IMR-90 (cell line): ENCODE measurements at regions not wholly inside any gene's neighbourhood (a gene's known extent, or its start where the extent isn't known, plus 50 kb on each side); places are given as distances from the start of the nearest gene placed in this dataset.

Source experiments
- ATAC-seq: fragments of 200-7000 bp; cut with Tn5 transposase; 2 replicates; pipeline ENCODE4 v1.9.1; 2020; ENCODE audit warnings: low read depth, mild to moderate bottlenecking, moderate library complexity
- BruUV-seq: library from RNA; stranded (reverse); fragments of 400-500 nt; replicated peaks from 2 replicates; lab custom pipeline; 2021; lab: Mats Ljungman, UMichigan
- CTCF ChIA-PET: fragments of 300-600 bp; formaldehyde crosslinking; extraction: SDS; loops from one replicate; lab custom pipeline; 2021; ENCODE audit warnings: antibody characterized with exemption; lab: Yijun Ruan, JAX
- POLR2A ChIA-PET: fragments of 300-600 bp; sonication (Branson Sonifier 250); formaldehyde crosslinking; loops from one replicate; lab custom pipeline; 2022; ENCODE audit warnings: antibody characterized with exemption; ENCODE audit not compliant: unreplicated experiment; lab: Charles Lee
- DNase-seq: peaks from one replicate; pipeline ENCODE4 v3.0.0; 2013
- H2AFZ ChIP-seq: replicated peaks from 2 replicates; pipeline ENCODE3; 2013; ENCODE audit warnings: low read length, mild to moderate bottlenecking; ENCODE audit not compliant: poor library complexity
- H2AK5ac ChIP-seq: 2 replicates; pipeline ENCODE4 v1.6.1; 2013; ENCODE audit warnings: low read depth, low read length, inconsistent platforms
- H2AK9ac ChIP-seq: replicated peaks from 2 replicates; pipeline ENCODE3; 2013; ENCODE audit warnings: mild to moderate bottlenecking, low read depth, low read length, moderate library complexity; ENCODE audit not compliant: poor library complexity
- H2BK120ac ChIP-seq: 2 replicates; pipeline ENCODE4 v1.6.1; 2013; ENCODE audit warnings: low read depth, low read length, inconsistent platforms
- H2BK15ac ChIP-seq: 3 replicates; pipeline ENCODE4 v1.6.1; 2013; ENCODE audit warnings: low read depth, low read length, inconsistent platforms
- H2BK20ac ChIP-seq: 2 replicates; pipeline ENCODE4 v1.6.1; 2013; ENCODE audit warnings: low read depth, mild to moderate bottlenecking, inconsistent platforms, low read length, moderate library complexity
- H2BK5ac ChIP-seq: 2 replicates; pipeline ENCODE4 v1.6.1; 2013; ENCODE audit warnings: mild to moderate bottlenecking, low read depth, low read length, inconsistent platforms; ENCODE audit not compliant: poor library complexity, severe bottlenecking
- H3K14ac ChIP-seq: replicated peaks from 2 replicates; pipeline ENCODE4 v1.6.1; 2013; ENCODE audit warnings: low read depth, low read length, inconsistent platforms
- H3K18ac ChIP-seq: 2 replicates; pipeline ENCODE4 v1.6.1; 2013; ENCODE audit warnings: low read depth, low read length, control low read depth
- H3K23ac ChIP-seq: 2 replicates; pipeline ENCODE4 v1.6.1; 2013; ENCODE audit warnings: low read depth, low read length, inconsistent platforms
- H3K27ac ChIP-seq: 2 replicates; pipeline ENCODE4 v1.5.1; 2013; ENCODE audit warnings: mild to moderate bottlenecking, control low read depth, low read length; ENCODE audit not compliant: insufficient read depth
- H3K27me3 ChIP-seq: 2 replicates; pipeline ENCODE4 v1.6.1; 2013; ENCODE audit warnings: low read length; ENCODE audit not compliant: control insufficient read depth, insufficient read depth
- H3K36me3 ChIP-seq: 2 replicates; pipeline ENCODE4 v1.6.1; 2013; ENCODE audit warnings: low read length, mixed read lengths; ENCODE audit not compliant: control insufficient read depth, insufficient read depth
- H3K4ac ChIP-seq: 2 replicates; pipeline ENCODE4 v1.6.1; 2013; ENCODE audit warnings: low read depth, low read length, inconsistent platforms
- H3K4me1 ChIP-seq: 2 replicates; pipeline ENCODE4 v1.6.1; 2013; ENCODE audit warnings: low read length, mixed read lengths; ENCODE audit not compliant: control insufficient read depth, insufficient read depth
- H3K4me2 ChIP-seq: 2 replicates; pipeline ENCODE4 v1.6.1; 2013; ENCODE audit warnings: low read depth, mild to moderate bottlenecking, control low read depth, low read length, moderate library complexity
- H3K4me3 ChIP-seq: 2 replicates; pipeline ENCODE4 v1.5.1; 2013; ENCODE audit warnings: low read depth, mild to moderate bottlenecking, control low read depth, low read length, moderate library complexity; ENCODE audit not compliant: insufficient read depth
- H3K56ac ChIP-seq: 2 replicates; pipeline ENCODE4 v1.6.1; 2013; ENCODE audit warnings: low read length, inconsistent platforms; ENCODE audit not compliant: insufficient read depth; ENCODE audit errors: extremely low read depth
- H3K79me1 ChIP-seq, 2 experiments: 2 replicates each; pipeline ENCODE4 v1.6.1; 2013; ENCODE audit warnings: low read length in 2 of 2, inconsistent platforms in 1 of 2, low read depth in 1 of 2
- H3K9ac ChIP-seq: 2 replicates; pipeline ENCODE4 v1.6.1; 2013; ENCODE audit warnings: low read depth, low read length, control low read depth
- H3K9me1 ChIP-seq: 2 replicates; pipeline ENCODE4 v1.6.1; 2013; ENCODE audit warnings: low read length, inconsistent platforms; ENCODE audit not compliant: insufficient read depth
- H3K9me3 ChIP-seq: 2 replicates; pipeline ENCODE4 v1.6.1; 2013; ENCODE audit warnings: low read length; ENCODE audit not compliant: control insufficient read depth, insufficient read depth
- H4K20me1 ChIP-seq: 2 replicates; pipeline ENCODE4 v1.6.1; 2013; ENCODE audit warnings: low read length, inconsistent platforms; ENCODE audit not compliant: insufficient read depth
- H4K5ac ChIP-seq: 2 replicates; pipeline ENCODE4 v1.6.1; 2013; ENCODE audit warnings: mild to moderate bottlenecking, low read depth, low read length, control low read depth
- H4K8ac ChIP-seq, 2 experiments: 2 replicates each; pipeline ENCODE4 v1.6.1; 2013; ENCODE audit warnings: low read depth in 2 of 2, low read length in 2 of 2, control low read depth in 1 of 2, inconsistent platforms in 1 of 2
- H4K91ac ChIP-seq: 2 replicates; pipeline ENCODE4 v1.6.1; 2013; ENCODE audit warnings: low read depth, low read length, inconsistent platforms; ENCODE audit not compliant: insufficient read depth
- BHLHE40 ChIP-seq: fragments of 150-350 bp; IDR thresholded peaks from 2 replicates; pipeline ENCODE4 v1.6.1; 2016; ENCODE audit warnings: mild to moderate bottlenecking, low read depth, low read length
- CEBPB ChIP-seq: IDR thresholded peaks from 2 replicates; pipeline ENCODE4 v1.6.1; 2012; ENCODE audit warnings: low read depth, low read length, improper control_type of control experiment
- CHD1 ChIP-seq: IDR thresholded peaks from 2 replicates; pipeline ENCODE4 v1.6.1; 2012; ENCODE audit warnings: low read depth, low read length, improper control_type of control experiment
- CTCF ChIP-seq: conservative IDR thresholded peaks from 2 replicates; pipeline ENCODE4 v1.5.1; 2012; ENCODE audit warnings: mild to moderate bottlenecking, low read depth, low read length, improper control_type of control experiment
- FOS ChIP-seq: fragments of 150-350 bp; IDR thresholded peaks from 2 replicates; pipeline ENCODE4 v1.6.1; 2016; ENCODE audit warnings: low read depth, low read length
- MAFK ChIP-seq: IDR thresholded peaks from 2 replicates; pipeline ENCODE4 v1.6.1; 2012; ENCODE audit warnings: low read depth, low read length, improper control_type of control experiment
- MAZ ChIP-seq: IDR thresholded peaks from 2 replicates; pipeline ENCODE4 v1.6.1; 2012; ENCODE audit warnings: low read depth, mild to moderate bottlenecking, low read length, improper control_type of control experiment, moderate library complexity, borderline replicate concordance
- MXI1 ChIP-seq: IDR thresholded peaks from 2 replicates; pipeline ENCODE4 v1.6.1; 2012; ENCODE audit warnings: low read depth, mild to moderate bottlenecking, low read length, moderate library complexity, borderline replicate concordance
- NFE2L2 ChIP-seq: fragments of 150-350 bp; IDR thresholded peaks from 2 replicates; pipeline ENCODE4 v1.6.1; 2016; ENCODE audit warnings: low read depth, mild to moderate bottlenecking, low read length
- POLR2A ChIP-seq: IDR thresholded peaks from 2 replicates; pipeline ENCODE4 v1.6.1; 2012; ENCODE audit warnings: mild to moderate bottlenecking, low read depth, low read length
- RAD21 ChIP-seq: IDR thresholded peaks from 2 replicates; pipeline ENCODE4 v1.6.1; 2012; ENCODE audit warnings: low read length, improper control_type of control experiment
- RFX5 ChIP-seq: IDR thresholded peaks from 2 replicates; pipeline ENCODE4 v1.8.0; 2012; ENCODE audit warnings: low read depth, mild to moderate bottlenecking, low read length, moderate library complexity
- SMC3 ChIP-seq: fragments of 150-350 bp; IDR thresholded peaks from 2 replicates; pipeline ENCODE4 v1.6.1; 2016; ENCODE audit warnings: low read depth, mild to moderate bottlenecking, antibody characterized with exemption, low read length, moderate library complexity
- WGBS, 2 experiments: methylation state at CpG; one replicate each; pipeline versions ENCODE4 v1.1.5 to v1.1.7; 2013; ENCODE audit warnings: missing lambda C conversion rate in 2 of 2; ENCODE audit not compliant: insufficient read length in 1 of 2; ENCODE audit errors: extremely low coverage in 2 of 2; 5-methylcytosine and 5-hydroxymethylcytosine counted together
- dilution Hi-C: fragments of 300-500 bp; cut with HindIII; formaldehyde crosslinking; loops from one replicate; pipeline ENCODE4 v1.14.3; 2018; ENCODE audit warnings: low sequenced_read_pairs; ENCODE audit not compliant: unreplicated experiment
- in situ Hi-C: fragments of 300-500 bp; cut with MboI; formaldehyde crosslinking; loops from 3 replicates; pipeline ENCODE4 v1.14.3; 2019; ENCODE audit warnings: low sequenced_read_pairs, inconsistent platforms, mixed read lengths
- intact Hi-C: fragments of 100-400 bp; cut with micrococcal nuclease; formaldehyde crosslinking; loops from 2 replicates; pipeline ENCODE4 v1.10.0; 2022
- TF ChIP-seq, protein P1 (sequence below): fragments of 150-350 bp; IDR thresholded peaks from 2 replicates; pipeline ENCODE4 v1.6.1; 2017; ENCODE audit warnings: mild to moderate bottlenecking, antibody characterized with exemption, low read length, low read depth
- TF ChIP-seq, protein P2 (sequence below): fragments of 150-350 bp; IDR thresholded peaks from 2 replicates; pipeline ENCODE4 v1.6.1; 2016; ENCODE audit warnings: low read depth, mild to moderate bottlenecking, low read length, moderate library complexity, borderline replicate concordance

DNA sequence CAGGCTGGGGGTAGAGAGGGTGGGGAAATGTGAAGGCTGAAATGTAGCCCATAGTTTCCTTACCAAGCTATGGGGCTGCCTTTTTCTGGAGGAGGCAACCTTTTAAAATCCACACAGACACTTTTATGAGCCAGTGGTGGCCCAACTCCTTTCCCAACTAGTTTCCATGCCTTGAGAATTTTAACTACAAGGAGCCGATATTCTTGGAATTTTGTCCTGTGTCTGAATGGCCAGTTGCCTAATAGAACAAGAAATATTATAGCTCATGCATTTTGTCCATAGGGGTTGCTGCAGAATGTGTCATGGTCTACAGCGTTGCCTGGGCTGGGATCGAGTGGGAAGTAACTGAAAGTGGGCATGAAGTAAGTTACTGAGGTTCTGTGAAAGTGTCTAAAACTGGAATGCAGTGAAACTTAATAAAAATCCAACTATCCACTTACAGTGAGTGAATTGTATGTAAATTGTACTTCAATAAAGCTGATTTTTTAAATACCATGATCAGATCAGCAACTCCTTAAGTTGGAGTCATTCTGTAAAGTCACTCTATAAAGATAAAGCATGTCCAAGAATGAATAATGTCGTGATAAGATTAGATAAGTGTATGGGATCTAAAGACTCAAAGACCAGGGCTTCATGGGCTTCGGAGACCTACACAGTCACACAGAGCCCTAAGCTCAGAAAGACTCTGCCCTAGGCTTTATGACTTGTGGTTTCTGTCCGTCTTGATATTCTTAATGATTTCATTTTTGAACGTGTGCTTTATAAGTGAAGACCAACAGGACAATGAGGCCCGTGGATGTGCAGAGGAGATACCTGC lies 122.6 kb upstream of the FNDC3A start:
- 0 out of 2 replicates have a peak overlapping the region, but pooled peaks have one; percentile 16 for H2BK120ac ChIP-seq
- H4K5ac ChIP-seq: no peak overlapping the region
- no peak overlapping the region for H3K23ac ChIP-seq
- no peaks in the 10 kb centered on the region for H4K20me1 ChIP-seq
- no peaks in the 10 kb centered on the region for H3K79me1 ChIP-seq
- no peaks in the 10 kb centered on the region for H3K36me3 ChIP-seq
- WGBS, 2 experiments: no CpG with 5 or more reads among the region's 8 CpGs
- CTCF ChIA-PET: no interaction called here
- no peak overlapping the region for H3K27ac ChIP-seq
- no TSS peak for BruUV-seq
- ATAC-seq (no peak), DNase-seq (no peak)
- no peak overlapping the region for H2BK5ac ChIP-seq
- H3K9me3 ChIP-seq: no peaks in the 10 kb centered on the region
- peaks cover 2% of the 10 kb centered on the region; the same call in 1 of the 2 replicates for H3K4me1 ChIP-seq
- H3K4ac ChIP-seq: no peak overlapping the region
- H2AK5ac ChIP-seq: no peak overlapping the region
- H2AFZ ChIP-seq: no peak overlapping the region
- H3K18ac ChIP-seq: no peak overlapping the region; the same call in 1 of the 2 replicates
- no peak overlapping the region; the same call in 1 of the 2 replicates for H4K91ac ChIP-seq
- no peak overlapping the region for H2BK15ac ChIP-seq
- intact Hi-C loops: no loop called here
- peak overlapping the region; percentile 74; the same call in 1 of the 2 replicates for H3K4me2 ChIP-seq
- 0 out of 2 replicates have a peak, but pooled peaks cover 4% of the 10 kb centered on the region for H3K9me1 ChIP-seq
- H3K14ac ChIP-seq: peak overlapping the region; percentile 33
- H3K56ac ChIP-seq: no peak overlapping the region
- H3K4me3 ChIP-seq: no peak overlapping the region; the same call in 1 of the 2 replicates
- H2AK9ac ChIP-seq: no peak overlapping the region
- peak overlapping the region in 1 of 2 experiments; percentile 39; a peak in 1 of 4 replicates for H4K8ac ChIP-seq
- dilution Hi-C loops: no loop called here
- H2BK20ac ChIP-seq: peak overlapping the region; percentile 46
- H3K27me3 ChIP-seq: no peaks in the 10 kb centered on the region
- in situ Hi-C loops: no loop called here
- no peak overlapping the region for H3K9ac ChIP-seq
- POLR2A ChIA-PET: no interaction called here
- no peak for TF ChIP-seq CEBPB
- no peak for TF ChIP-seq RAD21
- no peak for TF ChIP-seq MXI1
- no peak for TF ChIP-seq FOS
- TF ChIP-seq RFX5: no peak
- TF ChIP-seq POLR2A: no peak
- no peak for TF ChIP-seq BHLHE40
- no peak for TF ChIP-seq NFE2L2
- no peak for TF ChIP-seq MAZ
- TF ChIP-seq, protein P1, sequence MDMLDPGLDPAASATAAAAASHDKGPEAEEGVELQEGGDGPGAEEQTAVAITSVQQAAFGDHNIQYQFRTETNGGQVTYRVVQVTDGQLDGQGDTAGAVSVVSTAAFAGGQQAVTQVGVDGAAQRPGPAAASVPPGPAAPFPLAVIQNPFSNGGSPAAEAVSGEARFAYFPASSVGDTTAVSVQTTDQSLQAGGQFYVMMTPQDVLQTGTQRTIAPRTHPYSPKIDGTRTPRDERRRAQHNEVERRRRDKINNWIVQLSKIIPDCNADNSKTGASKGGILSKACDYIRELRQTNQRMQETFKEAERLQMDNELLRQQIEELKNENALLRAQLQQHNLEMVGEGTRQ: no peak
- no peak for TF ChIP-seq MAFK
- no peak for TF ChIP-seq CHD1
- TF ChIP-seq, protein P2, sequence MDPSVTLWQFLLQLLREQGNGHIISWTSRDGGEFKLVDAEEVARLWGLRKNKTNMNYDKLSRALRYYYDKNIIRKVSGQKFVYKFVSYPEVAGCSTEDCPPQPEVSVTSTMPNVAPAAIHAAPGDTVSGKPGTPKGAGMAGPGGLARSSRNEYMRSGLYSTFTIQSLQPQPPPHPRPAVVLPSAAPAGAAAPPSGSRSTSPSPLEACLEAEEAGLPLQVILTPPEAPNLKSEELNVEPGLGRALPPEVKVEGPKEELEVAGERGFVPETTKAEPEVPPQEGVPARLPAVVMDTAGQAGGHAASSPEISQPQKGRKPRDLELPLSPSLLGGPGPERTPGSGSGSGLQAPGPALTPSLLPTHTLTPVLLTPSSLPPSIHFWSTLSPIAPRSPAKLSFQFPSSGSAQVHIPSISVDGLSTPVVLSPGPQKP: no peak
- TF ChIP-seq CTCF: no peak
- TF ChIP-seq SMC3: no peak
